Esophagus squamous epithelium (tissue), 4 donors: ENCODE measurements at regions not wholly inside any gene's neighbourhood (a gene's known extent, or its start where the extent isn't known, plus 50 kb on each side); places are given as distances from the start of the nearest gene placed in this dataset.

Source experiments
- CTCF ChIP-seq, 6 experiments: fragments of 450-650 bp in 4 of 6; fragments of 200-600 bp in 2 of 6; sonication (generic) in 2 of 6; IDR thresholded peaks; one replicate each; pipeline ENCODE4 v1.5.1; 2016 to 2019; ENCODE audit warnings: antibody characterized with exemption in 6 of 6, mild to moderate bottlenecking in 4 of 6, moderate library complexity in 4 of 6
- POLR2A ChIP-seq, 4 donors: fragments of 450-650 bp; IDR thresholded peaks; one replicate each; pipeline ENCODE4 v1.6.1; 2017; ENCODE audit warnings: antibody characterized with exemption in 4 of 4, mild to moderate bottlenecking in 4 of 4, moderate library complexity in 3 of 4

DNA sequence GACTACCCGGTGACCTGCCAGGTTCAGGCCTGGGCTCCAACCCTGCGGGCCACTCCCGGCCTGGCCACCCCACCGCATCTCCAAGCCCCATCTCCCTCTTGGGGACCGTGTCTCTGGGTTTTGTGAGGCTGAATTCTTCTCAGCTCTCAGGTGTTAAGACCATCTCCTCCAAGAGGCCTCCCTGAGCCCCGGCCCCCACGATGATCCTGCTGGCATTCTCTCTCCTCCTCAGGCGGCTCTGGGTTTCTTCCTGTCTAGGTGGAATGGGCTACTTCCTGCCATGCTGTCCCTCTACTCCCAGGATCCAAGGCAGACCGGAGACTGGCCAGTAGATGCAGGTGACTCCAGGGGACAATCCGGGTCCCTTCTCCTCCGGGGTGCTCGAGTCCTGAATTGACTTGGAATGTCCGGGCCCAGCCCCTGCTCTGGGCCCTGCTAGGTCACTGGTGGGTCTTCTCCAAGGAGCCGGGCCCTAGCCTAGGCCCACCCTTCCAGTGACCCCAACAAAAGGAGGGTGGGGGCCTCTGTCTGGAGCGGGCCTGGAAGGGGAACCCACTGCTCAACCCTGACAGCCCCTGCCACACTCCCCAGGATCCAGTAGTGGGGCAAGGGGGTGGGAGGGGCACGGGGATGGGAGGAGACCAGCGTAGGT lies 219.8 kb downstream of the C9orf50 start:
- TF ChIP-seq POLR2A (IDR thresholded peaks at IDR 0.05) (no peak), CTCF (IDR thresholded peaks at IDR 0.05) (no peak)
